Anterior cingulate cortex (tissue), 58 donors: ENCODE measurements at regions not wholly inside any gene's neighbourhood (a gene's known extent, or its start where the extent isn't known, plus 50 kb on each side); places are given as distances from the start of the nearest gene placed in this dataset.

Experiments
- DNase-seq, 58 donors: peaks; one replicate each; lab custom pipeline; 2025; lab: John Stamatoyannopoulos, UW

- DNase-seq: no peak
Measured at GRCh38 chr6:56350628-56351260, 103.4 kb upstream of the COL21A1 start.

GRCh38 chr6:56349194-56349593, 101.8 kb upstream of the COL21A1 start:
- DNase-seq: no peak

GRCh38 chr6:56348578-56348977, 101.2 kb upstream of the COL21A1 start:
- DNase-seq: no peak

GRCh38 chr6:56347526-56347925, 100.1 kb upstream of the COL21A1 start:
- DNase-seq: no peak

GRCh38 chr6:56346958-56347357, 99.6 kb upstream of the COL21A1 start:
- no peak for DNase-seq

- DNase-seq: no peak
Measured at GRCh38 chr6:56345376-56345995, 98.1 kb upstream of the COL21A1 start.

GRCh38 chr6:56343295-56343694, 95.9 kb upstream of the COL21A1 start:
- no peak for DNase-seq

- no peak for DNase-seq
Measured at GRCh38 chr6:56339524-56339923, 92.1 kb upstream of the COL21A1 start.

GRCh38 chr6:56335726-56336125, 88.3 kb upstream of the COL21A1 start:
- DNase-seq: no peak

- no peak for DNase-seq
Measured at GRCh38 chr6:56334937-56335336, 87.6 kb upstream of the COL21A1 start.

GRCh38 chr6:56329271-56330050, 82.1 kb upstream of the COL21A1 start:
- DNase-seq: no peak

- DNase-seq: no peak
Measured at GRCh38 chr6:56328728-56329090, 81.3 kb upstream of the COL21A1 start.

- DNase-seq: no peak
Measured at GRCh38 chr6:56327946-56328727, 80.8 kb upstream of the COL21A1 start.

GRCh38 chr6:56324396-56324795, 77.0 kb upstream of the COL21A1 start:
- DNase-seq: no peak

- no peak for DNase-seq
Measured at GRCh38 chr6:56318851-56319250, 71.5 kb upstream of the COL21A1 start.

- peak in 9 of 58 donors; percentile 1 to 39 (median 3) for DNase-seq
Measured at GRCh38 chr6:56314683-56315523, 67.5 kb upstream of the COL21A1 start.

- no peak for DNase-seq
Measured at GRCh38 chr6:56311533-56312448, 64.4 kb upstream of the COL21A1 start.

- DNase-seq: no peak
Measured at GRCh38 chr6:56311061-56311460, 63.7 kb upstream of the COL21A1 start.

GRCh38 chr6:56310241-56310640, 62.9 kb upstream of the COL21A1 start:
- DNase-seq: no peak
